Glutamatergic neuron (in vitro differentiated cells): ENCODE measurements at regions not wholly inside any gene's neighbourhood (a gene's known extent, or its start where the extent isn't known, plus 50 kb on each side); places are given as distances from the start of the nearest gene placed in this dataset.
"Not testable (repeated sequence)": the region's sequence is repeated elsewhere in the genome, so short reads cannot be mapped to it uniquely, and the experiment has no call there.

ENCODE experiments used
- DNase-seq: peaks from one replicate; pipeline ENCODE4 v3.0.0; 2022
- H3K27ac Mint-ChIP-seq: one replicate; pipeline ENCODE4 v1.8.0; 2020; ENCODE audit warnings: mild to moderate bottlenecking, mixed read lengths, inconsistent platforms; ENCODE audit not compliant: unreplicated experiment
- H3K27me3 Mint-ChIP-seq: one replicate; pipeline ENCODE4 v1.8.0; 2020; ENCODE audit warnings: mild to moderate bottlenecking, moderate library complexity, mixed read lengths, inconsistent platforms; ENCODE audit not compliant: unreplicated experiment
- H3K36me3 Mint-ChIP-seq: one replicate; pipeline ENCODE4 v1.8.0; 2020; ENCODE audit warnings: mild to moderate bottlenecking, mixed read lengths, inconsistent platforms; ENCODE audit not compliant: unreplicated experiment
- H3K4me1 Mint-ChIP-seq: one replicate; pipeline ENCODE4 v1.8.0; 2020; ENCODE audit warnings: mild to moderate bottlenecking, low read depth, mixed read lengths, inconsistent platforms; ENCODE audit not compliant: unreplicated experiment
- H3K4me3 Mint-ChIP-seq: one replicate; pipeline ENCODE4 v1.8.0; 2020; ENCODE audit warnings: mild to moderate bottlenecking, mixed read lengths, inconsistent platforms; ENCODE audit not compliant: unreplicated experiment
- H3K9me3 Mint-ChIP-seq: one replicate; pipeline ENCODE4 v1.8.0; 2020; ENCODE audit warnings: mild to moderate bottlenecking, moderate library complexity, mixed read lengths, inconsistent platforms; ENCODE audit not compliant: unreplicated experiment
- CTCF ChIP-seq: fragments of 200-600 bp; sonication (generic); IDR thresholded peaks from one replicate; pipeline ENCODE4 v1.5.0; 2021; ENCODE audit not compliant: partially characterized antibody, unreplicated experiment

DNA sequence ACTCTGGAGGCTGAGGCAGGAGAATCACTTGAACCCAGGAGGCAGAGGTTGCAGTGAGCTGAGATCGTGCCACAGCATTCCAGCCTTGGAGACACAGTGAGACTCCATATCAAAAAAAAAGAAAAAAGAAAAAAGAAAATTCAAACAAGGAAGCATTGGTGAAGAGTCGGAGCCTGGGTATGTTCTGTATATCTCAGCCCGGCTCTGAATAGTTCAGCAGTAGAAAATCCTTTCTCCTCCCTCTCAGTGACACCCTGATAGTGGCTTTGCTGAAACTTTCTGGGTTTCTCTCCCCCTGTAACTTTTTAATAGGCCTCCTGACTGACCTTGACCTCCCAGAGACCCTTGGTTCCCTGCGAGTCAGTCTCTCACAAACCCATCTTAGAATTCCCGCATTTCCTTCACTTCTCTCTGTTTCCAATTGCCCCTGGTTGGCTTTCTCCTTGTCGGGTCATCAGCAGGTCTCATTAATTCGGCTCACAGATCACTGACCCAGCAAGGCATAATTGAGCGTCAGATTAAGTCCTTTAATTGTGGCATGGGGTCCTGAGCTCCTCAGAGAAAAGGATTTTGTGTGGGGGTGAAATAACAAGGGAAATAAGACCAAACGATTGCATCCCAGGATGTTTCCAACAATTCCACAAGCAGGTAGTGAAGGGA is 541.6 kb upstream of the NRP1 start:
- H3K36me3 Mint-ChIP-seq: no peaks in the 10 kb centered on the region
- H3K4me3 Mint-ChIP-seq: no peak overlapping the region
- H3K27me3 Mint-ChIP-seq: no peaks in the 10 kb centered on the region
- no peak for TF ChIP-seq CTCF
- no peak overlapping the region for H3K27ac Mint-ChIP-seq
- no peaks in the 10 kb centered on the region for H3K4me1 Mint-ChIP-seq
- no peaks in the 10 kb centered on the region for H3K9me3 Mint-ChIP-seq
- no peak for DNase-seq

- TF ChIP-seq CTCF: no peak
- Mint-ChIP-seq H3K36me3 (peaks cover 4% of the 10 kb centered on the region), H3K4me3 (no peak overlapping the region), H3K9me3 (no peaks in the 10 kb centered on the region), H3K4me1 (no peaks in the 10 kb centered on the region), H3K27me3 (no peaks in the 10 kb centered on the region), H3K27ac (no peak overlapping the region)
- DNase-seq: no peak
Observed at GRCh38 chr10:33871061-33871956, 536.8 kb upstream of the NRP1 start.

GRCh38 chr10:33869481-33869880 is 535.0 kb upstream of the NRP1 start:
- H3K4me3 Mint-ChIP-seq: no peak overlapping the region
- no peak for DNase-seq
- no peaks in the 10 kb centered on the region for H3K4me1 Mint-ChIP-seq
- peaks cover 4% of the 10 kb centered on the region for H3K36me3 Mint-ChIP-seq
- H3K27me3 Mint-ChIP-seq: no peaks in the 10 kb centered on the region
- H3K9me3 Mint-ChIP-seq: no peaks in the 10 kb centered on the region
- no peak for TF ChIP-seq CTCF
- no peak overlapping the region for H3K27ac Mint-ChIP-seq

- Mint-ChIP-seq H3K4me3 (no peak overlapping the region), H3K27ac (no peak overlapping the region), H3K36me3 (peaks cover 4% of the 10 kb centered on the region), H3K9me3 (no peaks in the 10 kb centered on the region), H3K4me1 (no peaks in the 10 kb centered on the region), H3K27me3 (no peaks in the 10 kb centered on the region)
- no peak for DNase-seq
- TF ChIP-seq CTCF: no peak
Observed at GRCh38 chr10:33869028-33869427, 534.6 kb upstream of the NRP1 start.

- not testable (repeated sequence) for H3K4me3 Mint-ChIP-seq, H3K36me3 Mint-ChIP-seq, DNase-seq, H3K9me3 Mint-ChIP-seq, H3K27ac Mint-ChIP-seq, H3K4me1 Mint-ChIP-seq, H3K27me3 Mint-ChIP-seq
Observed at GRCh38 chr10:33867199-33867789, 532.8 kb upstream of the NRP1 start.
